SK-N-SH (cell line): ENCODE measurements at regions not wholly inside any gene's neighbourhood (a gene's known extent, or its start where the extent isn't known, plus 50 kb on each side); places are given as distances from the start of the nearest gene placed in this dataset.

Experiments
- CTCF ChIP-seq: fragments of 200-600 bp; sonication (generic); IDR thresholded peaks from 2 replicates; pipeline ENCODE4 v1.6.1; 2017; ENCODE audit warnings: antibody characterized with exemption, mild to moderate bottlenecking, moderate library complexity
- EP300 ChIP-seq, 2 experiments: IDR thresholded peaks; 2 replicates each; pipeline versions ENCODE4 v1.4.0 to v1.6.1; 2012; ENCODE audit warnings: borderline replicate concordance in 1 of 2, low read depth in 1 of 2, low read length in 1 of 2
- FOXJ3 ChIP-seq: sonication (generic); formaldehyde crosslinking; IDR thresholded peaks from 2 replicates; pipeline ENCODE4 v1.5.1; 2020; ENCODE audit warnings: mild to moderate bottlenecking, missing genetic modification reagents
- RFX5 ChIP-seq: IDR thresholded peaks from 2 replicates; pipeline ENCODE4 v1.6.1; 2012; ENCODE audit warnings: mild to moderate bottlenecking, improper control_type of control experiment, low read length

DNA sequence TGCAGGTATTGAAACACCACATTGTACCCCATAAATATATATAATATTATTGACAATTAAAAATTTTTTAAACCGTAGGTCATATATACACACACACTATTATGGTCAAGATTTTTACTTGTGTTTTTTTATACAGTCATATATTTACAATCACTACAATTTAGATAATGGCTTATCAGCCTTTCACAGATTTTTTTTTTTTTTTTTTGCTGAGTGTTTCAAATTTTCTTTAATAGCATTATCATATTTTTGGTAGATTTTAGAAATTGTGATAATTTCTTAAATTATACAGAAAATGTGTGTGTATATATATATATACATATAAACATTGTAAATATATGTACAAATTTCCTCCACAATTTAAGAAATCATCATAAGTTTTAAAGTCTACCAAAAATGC lies 68.6 kb upstream of the RGS2 start:
- no peak for TF ChIP-seq CTCF
- no peak for TF ChIP-seq EP300 (IDR thresholded peaks at IDR 0.05; ENCODE audit: borderline replicate concordance in 1 of 2, low read depth in 1 of 2, low read length in 1 of 2)
- no peak for TF ChIP-seq RFX5
- no peak for TF ChIP-seq FOXJ3 (CRISPR knock-in tag)
